Peyer's patch (tissue), 4 donors: ENCODE measurements at regions not wholly inside any gene's neighbourhood (a gene's known extent, or its start where the extent isn't known, plus 50 kb on each side); places are given as distances from the start of the nearest gene placed in this dataset.

ENCODE experiments used
- POLR2A ChIP-seq, 2 donors: fragments of 450-650 bp; IDR thresholded peaks; one replicate each; pipeline ENCODE4 v1.5.1; 2017; ENCODE audit warnings: antibody characterized with exemption in 2 of 2, mild to moderate bottlenecking in 2 of 2, moderate library complexity in 2 of 2
- TF ChIP-seq, protein P1 (sequence below), 6 experiments: fragments of 450-650 bp in 4 of 6; fragments of 200-600 bp in 2 of 6; sonication (generic) in 1 of 6; IDR thresholded peaks; one replicate each; pipeline ENCODE4 v1.5.1; 2017 to 2019; ENCODE audit warnings: antibody characterized with exemption in 6 of 6, mild to moderate bottlenecking in 3 of 6, moderate library complexity in 1 of 6

DNA sequence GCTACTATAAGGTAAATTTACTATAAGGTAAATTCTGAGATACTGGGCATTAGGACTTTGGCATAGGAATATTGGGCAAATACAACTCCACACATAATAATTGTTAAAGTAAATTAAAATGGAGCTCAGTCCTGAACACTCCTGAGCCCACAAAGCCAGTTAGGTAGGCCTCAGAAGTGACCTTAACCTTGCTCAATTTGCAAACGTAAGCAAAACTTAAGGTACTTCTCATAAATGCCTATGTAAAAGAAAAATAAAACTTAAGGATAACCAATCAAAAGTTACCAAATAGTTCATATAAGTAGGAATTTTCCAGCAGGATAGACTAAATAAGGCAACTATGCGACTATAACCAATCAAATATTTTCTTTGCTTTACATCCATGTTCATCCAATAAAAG is 197.7 kb downstream of the MC4R start:
- TF ChIP-seq, protein P1, sequence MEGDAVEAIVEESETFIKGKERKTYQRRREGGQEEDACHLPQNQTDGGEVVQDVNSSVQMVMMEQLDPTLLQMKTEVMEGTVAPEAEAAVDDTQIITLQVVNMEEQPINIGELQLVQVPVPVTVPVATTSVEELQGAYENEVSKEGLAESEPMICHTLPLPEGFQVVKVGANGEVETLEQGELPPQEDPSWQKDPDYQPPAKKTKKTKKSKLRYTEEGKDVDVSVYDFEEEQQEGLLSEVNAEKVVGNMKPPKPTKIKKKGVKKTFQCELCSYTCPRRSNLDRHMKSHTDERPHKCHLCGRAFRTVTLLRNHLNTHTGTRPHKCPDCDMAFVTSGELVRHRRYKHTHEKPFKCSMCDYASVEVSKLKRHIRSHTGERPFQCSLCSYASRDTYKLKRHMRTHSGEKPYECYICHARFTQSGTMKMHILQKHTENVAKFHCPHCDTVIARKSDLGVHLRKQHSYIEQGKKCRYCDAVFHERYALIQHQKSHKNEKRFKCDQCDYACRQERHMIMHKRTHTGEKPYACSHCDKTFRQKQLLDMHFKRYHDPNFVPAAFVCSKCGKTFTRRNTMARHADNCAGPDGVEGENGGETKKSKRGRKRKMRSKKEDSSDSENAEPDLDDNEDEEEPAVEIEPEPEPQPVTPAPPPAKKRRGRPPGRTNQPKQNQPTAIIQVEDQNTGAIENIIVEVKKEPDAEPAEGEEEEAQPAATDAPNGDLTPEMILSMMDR (IDR thresholded peaks at IDR 0.05) = no peak
- no peak for TF ChIP-seq POLR2A (IDR thresholded peaks at IDR 0.05)
